ENCODE measurements at regions not wholly inside any gene's neighbourhood (a gene's known extent, or its start where the extent isn't known, plus 50 kb on each side); places are given as distances from the start of the nearest gene placed in this dataset.

DNA sequence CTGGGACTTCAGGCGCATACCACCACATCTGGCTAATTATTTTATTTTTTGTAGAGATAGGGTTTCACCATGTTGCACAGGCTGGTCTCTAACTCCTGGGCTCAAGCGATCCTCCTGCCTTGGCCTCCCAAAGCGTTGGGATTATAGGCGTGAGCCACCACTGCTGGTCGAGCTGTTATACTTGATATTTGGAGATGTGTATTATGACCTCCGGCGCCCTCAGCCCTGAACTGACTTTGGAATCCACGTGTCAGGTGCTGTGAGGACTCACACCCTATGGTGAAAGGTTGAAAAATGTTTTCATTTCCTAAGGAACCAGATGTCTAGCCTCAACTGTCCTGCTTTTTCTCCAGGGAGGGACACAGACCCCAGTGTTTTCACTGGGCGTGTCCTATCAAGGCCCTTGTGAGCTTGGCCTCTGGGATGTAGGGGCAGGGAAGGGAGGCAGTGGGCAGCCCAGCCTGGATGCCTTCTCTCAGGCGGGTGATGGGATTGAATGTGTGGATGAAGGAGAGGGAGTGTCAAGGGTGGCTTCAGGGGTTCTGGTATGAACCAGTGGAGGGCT, 56.4 kb upstream of the HAAO start:
- TF ChIP-seq, protein P1, sequence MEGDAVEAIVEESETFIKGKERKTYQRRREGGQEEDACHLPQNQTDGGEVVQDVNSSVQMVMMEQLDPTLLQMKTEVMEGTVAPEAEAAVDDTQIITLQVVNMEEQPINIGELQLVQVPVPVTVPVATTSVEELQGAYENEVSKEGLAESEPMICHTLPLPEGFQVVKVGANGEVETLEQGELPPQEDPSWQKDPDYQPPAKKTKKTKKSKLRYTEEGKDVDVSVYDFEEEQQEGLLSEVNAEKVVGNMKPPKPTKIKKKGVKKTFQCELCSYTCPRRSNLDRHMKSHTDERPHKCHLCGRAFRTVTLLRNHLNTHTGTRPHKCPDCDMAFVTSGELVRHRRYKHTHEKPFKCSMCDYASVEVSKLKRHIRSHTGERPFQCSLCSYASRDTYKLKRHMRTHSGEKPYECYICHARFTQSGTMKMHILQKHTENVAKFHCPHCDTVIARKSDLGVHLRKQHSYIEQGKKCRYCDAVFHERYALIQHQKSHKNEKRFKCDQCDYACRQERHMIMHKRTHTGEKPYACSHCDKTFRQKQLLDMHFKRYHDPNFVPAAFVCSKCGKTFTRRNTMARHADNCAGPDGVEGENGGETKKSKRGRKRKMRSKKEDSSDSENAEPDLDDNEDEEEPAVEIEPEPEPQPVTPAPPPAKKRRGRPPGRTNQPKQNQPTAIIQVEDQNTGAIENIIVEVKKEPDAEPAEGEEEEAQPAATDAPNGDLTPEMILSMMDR (optimal IDR thresholded peaks at IDR 0.05 in 1 of 3, IDR thresholded peaks at IDR 0.05 in 1 of 3, conservative IDR thresholded peaks at IDR 0.05 in 1 of 3; ENCODE audit: extremely low read depth in 1 of 3, insufficient read depth in 2 of 3, low read length in 3 of 3): no peak
- TF ChIP-seq EZH2 (IDR thresholded peaks at IDR 0.05; ENCODE audit: low read length): no peak

All from keratinocyte (primary cell).